Midbrain (tissue), 1 donor: ENCODE measurements at regions not wholly inside any gene's neighbourhood (a gene's known extent, or its start where the extent isn't known, plus 50 kb on each side); places are given as distances from the start of the nearest gene placed in this dataset.
"Not testable (repeated sequence)": the region's sequence is repeated elsewhere in the genome, so short reads cannot be mapped to it uniquely, and the experiment has no call there.

Source experiments
- DNase-seq: peaks from one replicate; lab custom pipeline; 2025; lab: John Stamatoyannopoulos, UW

- no peak for DNase-seq
Measured at GRCh38 chr9:16057541-16057940, 504.7 kb downstream of the CCDC171 start.

GRCh38 chr9:16058131-16058549 is 505.3 kb downstream of the CCDC171 start:
- DNase-seq, result no peak

GRCh38 chr9:16060436-16061129 is 507.7 kb downstream of the CCDC171 start:
- no peak for DNase-seq

GRCh38 chr9:16062542-16063240 is 509.8 kb downstream of the CCDC171 start:
- no peak for DNase-seq

GRCh38 chr9:16063241-16063591 is 510.4 kb downstream of the CCDC171 start:
- DNase-seq, result no peak

GRCh38 chr9:16064771-16065170 is 511.9 kb downstream of the CCDC171 start:
- no peak for DNase-seq

GRCh38 chr9:16066201-16066600 is 513.4 kb downstream of the CCDC171 start:
- not testable (repeated sequence) for DNase-seq

GRCh38 chr9:16068476-16068875 is 515.6 kb downstream of the CCDC171 start:
- no peak for DNase-seq

- no peak for DNase-seq
Measured at GRCh38 chr9:16069249-16069648, 516.4 kb downstream of the CCDC171 start.

- no peak for DNase-seq
Measured at GRCh38 chr9:16069671-16070454, 517.0 kb downstream of the CCDC171 start.

GRCh38 chr9:16070455-16071145 is 517.8 kb downstream of the CCDC171 start:
- no peak for DNase-seq

GRCh38 chr9:16071400-16071799 is 518.6 kb downstream of the CCDC171 start:
- no peak for DNase-seq

- no peak for DNase-seq
Measured at GRCh38 chr9:16074963-16075362, 522.1 kb downstream of the CCDC171 start.

GRCh38 chr9:16075696-16076095 is 522.9 kb downstream of the CCDC171 start:
- no peak for DNase-seq

GRCh38 chr9:16076511-16076910 is 523.7 kb downstream of the CCDC171 start:
- DNase-seq, result no peak

GRCh38 chr9:16082796-16083195 is 530.0 kb downstream of the CCDC171 start:
- DNase-seq, result no peak

GRCh38 chr9:16085167-16085726 is 532.4 kb downstream of the CCDC171 start:
- no peak for DNase-seq

- no peak for DNase-seq
Measured at GRCh38 chr9:16090907-16091629, 538.2 kb downstream of the CCDC171 start.

- no peak for DNase-seq
Measured at GRCh38 chr9:16092142-16093091, 539.6 kb downstream of the CCDC171 start.

- no peak for DNase-seq
Measured at GRCh38 chr9:16098306-16098705, 545.5 kb downstream of the CCDC171 start.
